ENCODE measurements at regions not wholly inside any gene's neighbourhood (a gene's known extent, or its start where the extent isn't known, plus 50 kb on each side); places are given as distances from the start of the nearest gene placed in this dataset.
"Not testable (repeated sequence)": the region's sequence is repeated elsewhere in the genome, so short reads cannot be mapped to it uniquely, and the experiment has no call there.

DNA sequence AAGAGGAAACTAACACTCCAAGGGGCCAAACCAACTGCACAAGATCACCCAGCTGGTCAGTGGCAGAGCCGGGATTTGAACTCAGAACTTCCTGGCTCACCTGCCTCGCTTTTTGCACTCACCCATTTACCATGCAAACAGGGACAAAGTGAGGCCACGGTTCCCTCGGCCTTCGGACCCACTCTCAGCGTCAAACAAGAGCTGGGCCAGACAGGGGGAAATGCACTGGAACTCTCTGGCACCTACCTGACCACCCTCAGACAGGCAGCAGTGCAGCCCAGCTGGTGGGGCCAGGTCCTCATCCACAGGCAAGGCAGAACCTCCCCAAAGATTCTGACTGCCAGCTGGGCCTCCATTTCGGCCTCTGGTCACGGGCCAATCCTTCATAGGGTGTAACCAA lies 93.7 kb upstream of the SRSF6 start:
- no peak for DNase-seq

DNA sequence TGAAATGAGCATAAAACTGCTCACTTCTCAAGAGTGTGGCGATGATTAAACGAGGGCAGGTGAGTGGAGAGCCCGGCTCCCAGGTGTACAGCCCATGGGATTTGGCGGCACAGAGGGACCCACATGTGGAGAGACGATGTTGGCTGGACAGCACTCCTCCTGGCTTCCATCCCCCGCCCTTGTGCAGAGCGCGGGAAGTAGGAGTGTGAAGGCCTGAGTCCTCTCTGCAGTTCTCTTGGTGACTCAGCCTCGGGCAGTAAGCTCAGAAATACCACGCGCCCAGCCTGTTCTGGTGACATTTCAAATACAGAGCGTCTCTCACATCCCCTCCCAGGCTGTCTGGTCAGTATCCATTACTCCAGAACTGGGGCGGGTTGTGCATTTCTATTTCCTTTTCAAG lies 94.2 kb upstream of the SRSF6 start:
- no peak for DNase-seq

DNA sequence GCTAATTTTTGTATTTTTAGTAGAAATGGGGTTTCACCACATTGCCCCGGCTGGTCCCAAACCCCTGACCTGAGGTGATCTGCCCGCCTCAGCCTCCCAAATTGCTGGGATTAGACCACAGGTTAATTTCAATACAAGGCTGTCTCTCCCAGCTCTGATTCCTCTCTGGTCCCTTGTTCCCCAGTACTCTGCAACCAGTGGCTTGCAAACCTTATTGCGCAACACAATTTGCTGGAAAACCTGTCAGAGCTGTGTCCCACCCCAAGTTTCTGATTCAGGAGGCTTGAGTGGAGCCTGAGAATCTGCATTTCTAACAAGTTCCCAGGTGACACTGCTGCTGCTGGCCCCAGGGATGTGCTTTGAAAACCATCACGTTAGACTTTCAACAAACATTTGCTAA lies 96.2 kb upstream of the SRSF6 start:
- DNase-seq = no peak

DNA sequence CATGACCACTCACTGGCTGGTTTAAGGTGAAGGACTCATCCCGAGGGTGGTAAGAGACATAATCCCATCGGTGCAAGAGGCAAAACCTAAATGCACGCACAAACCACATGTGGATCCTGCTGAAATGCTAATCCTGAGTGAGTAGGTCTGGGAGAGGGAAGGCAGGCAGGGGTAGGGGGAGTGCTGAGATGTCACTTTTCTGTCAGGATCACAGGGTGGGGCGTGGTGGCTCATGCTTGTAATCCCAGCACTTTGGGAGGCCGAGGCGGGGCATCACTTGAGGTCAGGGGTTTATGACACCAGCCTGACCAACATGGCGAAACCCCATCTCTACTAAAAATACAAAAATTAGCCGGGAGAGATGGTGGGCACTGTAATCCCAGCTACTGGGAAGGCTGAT lies 97.7 kb upstream of the SRSF6 start:
- DNase-seq = no peak

DNA sequence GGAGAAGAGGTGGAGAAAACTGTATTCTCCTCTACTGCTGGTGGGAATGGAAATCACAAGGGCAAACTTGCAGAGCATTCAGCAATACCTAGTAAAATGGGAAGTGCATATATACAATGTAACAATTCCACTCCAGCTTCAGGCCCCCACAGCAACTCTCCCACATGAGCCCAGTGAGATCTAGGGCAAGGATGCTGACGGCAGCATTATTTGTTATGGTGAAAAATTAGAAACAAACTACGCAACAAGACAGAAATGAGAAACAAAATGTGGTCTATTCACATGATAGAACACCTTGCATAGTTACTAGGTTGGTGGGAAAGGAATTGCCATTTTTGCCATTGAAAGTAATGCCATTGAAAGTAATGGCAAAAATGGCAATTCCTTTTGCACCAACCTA lies 98.9 kb upstream of the SRSF6 start:
- DNase-seq = no peak

DNA sequence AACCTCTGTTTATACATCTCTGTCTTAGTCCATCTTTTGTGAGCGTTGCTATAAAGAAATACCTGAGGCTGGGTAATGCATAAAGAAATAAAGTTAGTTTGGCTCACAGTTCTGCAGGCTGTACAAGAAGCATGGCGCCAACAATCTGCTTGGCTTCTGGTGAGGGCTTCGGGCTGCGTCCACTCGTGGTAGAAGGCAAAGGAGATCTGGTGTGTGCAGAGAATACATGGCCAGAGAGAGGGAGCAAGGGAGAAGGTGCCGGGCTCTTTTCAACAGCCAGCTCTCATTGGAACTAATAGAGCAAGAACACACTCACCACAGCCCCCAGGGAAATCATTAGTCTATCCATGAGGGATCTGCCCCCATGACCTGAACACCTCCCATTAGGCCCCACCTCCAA lies 100.3 kb upstream of the SRSF6 start:
- no peak for DNase-seq

DNA sequence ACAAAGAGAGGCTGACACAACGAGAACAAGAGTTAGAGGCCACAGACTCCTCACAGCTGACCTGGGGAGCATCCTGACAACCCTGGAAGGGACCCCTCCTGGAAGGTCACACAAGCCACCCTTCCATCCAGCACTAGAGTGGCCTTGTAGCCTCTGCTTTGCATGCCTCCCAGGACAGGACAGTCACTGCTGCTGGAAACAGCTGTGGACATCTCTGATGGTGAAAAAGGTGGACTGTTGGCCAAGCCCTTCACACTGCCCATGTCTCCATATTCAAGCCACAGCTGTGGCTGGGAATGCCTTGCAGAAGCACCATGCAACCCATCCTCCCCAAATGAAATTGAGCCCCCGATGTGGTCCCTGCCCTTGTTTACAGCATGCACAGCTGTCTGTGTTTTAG lies 102.1 kb upstream of the SRSF6 start:
- no peak for DNase-seq

DNA sequence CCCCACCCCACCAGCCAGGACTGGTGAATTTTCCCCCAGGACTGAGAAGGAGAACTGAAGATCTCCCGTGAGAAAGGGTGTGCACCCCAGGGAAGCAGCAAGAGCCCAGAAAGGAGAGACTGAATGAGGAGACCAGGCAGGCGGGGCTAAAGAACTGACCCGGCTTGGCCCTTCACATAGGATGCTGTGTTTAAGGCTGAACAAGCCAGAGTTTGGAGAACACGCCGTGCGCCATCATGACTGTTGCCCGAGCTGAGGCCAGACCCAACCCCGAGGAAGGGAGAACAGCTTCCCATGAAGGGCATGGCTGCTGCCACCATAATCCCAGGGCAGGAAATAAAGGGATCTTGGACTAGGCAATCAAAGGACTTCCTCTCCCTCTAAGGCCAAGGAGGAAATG lies 104.7 kb upstream of the SRSF6 start:
- DNase-seq = no peak

DNA sequence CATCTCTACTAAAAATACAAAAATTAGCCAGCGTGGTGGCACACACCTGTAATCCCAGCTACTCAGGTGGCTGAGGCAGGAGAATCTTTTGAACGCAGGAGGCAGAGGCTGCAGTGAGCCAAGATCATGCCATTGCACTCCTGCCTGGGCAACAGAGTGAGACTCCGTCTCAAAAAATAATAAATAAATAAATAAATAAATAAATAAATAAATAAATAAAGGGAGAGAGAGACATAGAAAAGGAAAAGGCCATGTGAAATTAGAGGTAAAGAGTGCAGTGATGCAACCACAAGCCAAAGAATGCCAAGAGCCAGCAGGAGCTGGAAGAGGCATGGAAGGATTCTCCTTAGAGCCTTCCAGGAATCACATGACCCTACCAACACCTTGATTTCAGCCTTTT lies 107.0 kb upstream of the SRSF6 start:
- DNase-seq = not testable (repeated sequence)

DNA sequence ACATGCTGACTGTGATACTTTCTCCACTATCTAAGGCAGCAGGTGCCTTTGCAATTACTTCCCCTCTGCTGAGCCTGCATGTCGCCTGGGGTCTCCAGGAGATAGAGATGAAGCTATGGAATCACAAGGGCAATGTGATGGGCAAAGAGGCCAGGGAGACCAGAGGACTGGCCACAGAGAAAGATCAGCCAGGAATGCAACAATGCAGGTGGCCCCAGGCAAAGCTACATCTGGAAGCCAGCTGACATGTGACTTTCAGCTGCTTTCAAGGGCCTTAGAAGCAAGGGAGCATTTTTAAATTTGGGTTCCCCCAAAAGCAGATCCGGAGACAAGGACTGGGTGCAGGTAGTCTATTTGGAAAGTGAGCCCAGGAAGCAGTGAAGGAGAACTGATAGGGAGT lies 107.9 kb upstream of the SRSF6 start:
- DNase-seq = peak; percentile 24

DNA sequence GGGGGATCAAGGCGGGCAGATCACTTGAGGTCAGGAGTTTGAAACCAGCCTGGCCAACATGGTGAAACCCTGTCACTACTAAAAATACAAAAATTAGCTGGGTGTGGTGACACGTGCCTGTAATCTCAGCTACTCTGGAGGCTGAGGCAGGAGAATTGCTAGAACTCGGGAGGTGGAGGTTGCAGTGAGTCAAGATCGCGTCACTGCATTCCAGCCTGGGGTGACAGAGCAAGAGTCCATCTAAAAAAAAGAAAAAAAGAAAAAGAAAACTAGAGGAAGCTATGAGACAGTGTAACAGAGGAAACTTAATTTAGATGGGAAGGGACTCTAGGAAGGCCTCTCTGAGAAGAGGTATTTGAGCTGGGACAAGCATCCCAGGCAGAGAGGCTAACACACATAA lies 109.9 kb upstream of the SRSF6 start:
- not testable (repeated sequence) for DNase-seq

DNA sequence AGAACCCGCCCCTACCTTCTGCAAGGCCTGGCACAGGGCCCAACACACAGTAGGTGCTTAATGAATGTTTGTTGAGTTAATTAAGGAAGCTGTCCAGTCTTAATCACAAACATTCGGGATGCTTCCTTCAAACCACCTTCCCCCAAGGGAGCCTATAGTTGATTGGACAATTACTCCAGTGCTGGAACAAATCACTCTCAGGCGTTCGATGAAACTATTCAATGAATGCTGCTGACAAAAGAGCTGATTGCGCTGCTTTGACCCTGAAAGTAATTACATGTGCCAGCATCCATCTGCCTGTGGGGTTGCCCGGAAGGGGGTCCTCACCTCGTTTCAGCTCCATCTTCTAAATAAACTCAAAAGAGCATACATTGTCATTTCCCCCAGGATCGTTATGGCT lies 112.0 kb upstream of the SRSF6 start:
- peak; percentile 74 for DNase-seq

DNA sequence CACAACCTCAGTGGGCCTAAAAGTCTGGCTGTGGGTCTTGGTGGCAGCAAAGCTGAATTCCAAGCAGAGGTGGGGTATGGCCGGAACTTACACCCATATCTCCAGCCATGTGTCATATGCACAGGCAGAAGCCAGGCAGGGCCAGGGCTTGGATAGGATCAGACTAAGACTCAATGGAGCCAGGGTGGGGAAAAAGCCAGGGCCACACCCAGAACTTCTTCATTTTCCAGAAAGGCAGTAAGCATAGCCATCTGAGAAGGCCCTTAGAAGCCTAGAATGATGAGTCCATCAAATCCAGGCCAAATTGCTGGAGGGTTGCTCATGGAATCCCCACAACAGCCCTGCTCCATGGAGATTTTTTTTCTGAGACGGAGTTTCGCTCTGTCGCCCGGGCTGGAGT lies 116.2 kb upstream of the SRSF6 start:
- DNase-seq = no peak

DNA sequence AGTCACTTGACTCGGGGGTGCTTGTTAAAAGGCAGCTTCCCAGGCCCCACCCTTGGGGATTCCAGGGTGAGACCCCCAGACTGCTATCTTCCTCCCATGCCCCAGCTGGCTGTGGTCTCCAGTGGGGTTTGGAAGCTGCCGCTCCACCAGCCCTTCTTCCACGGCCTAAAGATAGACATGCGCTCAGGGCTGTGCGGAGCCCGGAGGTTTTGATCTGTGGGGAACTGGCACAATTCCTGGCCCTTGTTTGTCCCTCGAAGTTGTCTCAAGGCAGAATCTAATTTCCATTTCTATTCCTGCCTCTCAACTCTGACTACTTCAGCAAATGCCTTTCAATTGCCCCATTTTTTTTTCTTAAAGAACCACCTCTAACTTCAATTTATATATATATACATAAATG lies 120.7 kb upstream of the SRSF6 start:
- DNase-seq = no peak

DNA sequence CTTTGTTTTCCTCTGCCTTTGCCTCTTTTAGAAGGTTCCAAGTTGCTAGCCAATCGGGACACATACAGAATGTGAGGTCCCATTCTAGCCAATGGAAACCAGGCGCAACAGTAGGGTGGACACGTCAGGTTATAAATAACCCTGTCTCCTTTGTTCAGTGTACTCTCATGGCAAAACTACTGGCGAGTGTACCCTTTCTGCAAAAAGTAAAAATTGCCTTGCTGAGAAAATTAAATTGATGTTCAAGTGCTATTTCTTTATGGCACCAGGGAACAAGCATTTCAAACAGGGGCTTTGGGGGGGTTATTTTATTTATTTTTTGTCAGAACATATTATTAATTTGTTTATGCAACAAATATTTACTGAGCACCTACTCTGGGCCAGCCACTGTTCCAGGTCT lies 123.6 kb upstream of the SRSF6 start:
- DNase-seq = no peak

DNA sequence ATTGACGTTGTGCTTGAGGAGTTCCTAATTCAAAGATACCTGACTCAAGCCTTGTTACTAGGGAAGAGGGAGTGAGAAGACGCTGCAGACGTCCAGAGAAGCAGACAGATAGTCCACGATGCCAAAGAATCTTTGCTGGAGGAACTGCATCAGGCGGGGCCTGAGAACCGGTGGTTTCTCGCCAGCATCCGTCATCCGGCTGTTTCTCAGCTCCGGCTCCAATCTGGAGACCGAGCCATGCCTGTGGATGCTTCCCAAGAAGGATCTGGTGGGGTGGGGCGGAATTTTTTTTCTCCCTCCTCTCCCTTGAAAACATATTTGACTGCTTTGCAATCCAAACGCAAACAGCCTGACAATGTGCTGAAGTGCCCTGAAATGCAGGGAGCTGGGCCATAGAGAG lies 125.8 kb upstream of the SRSF6 start:
- DNase-seq = no peak

DNA sequence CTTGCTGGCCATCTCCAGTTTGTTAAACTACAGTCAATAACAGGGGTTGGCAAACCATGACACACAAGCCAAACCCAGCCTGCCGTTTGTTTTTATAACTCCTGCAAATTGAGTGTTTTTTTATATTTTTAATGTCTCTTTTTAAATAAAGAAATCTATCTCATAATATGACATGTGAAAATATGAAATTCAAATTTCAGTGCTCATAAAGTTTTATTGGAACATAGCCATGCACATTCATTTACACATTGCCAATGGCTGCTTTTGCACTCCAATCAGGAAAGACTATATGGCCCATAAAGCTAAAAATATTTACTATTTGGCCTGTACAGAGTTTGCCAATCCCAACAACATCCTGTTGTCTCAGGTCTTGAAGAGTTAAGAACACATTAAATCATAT lies 129.0 kb upstream of the SRSF6 start:
- no peak for DNase-seq

DNA sequence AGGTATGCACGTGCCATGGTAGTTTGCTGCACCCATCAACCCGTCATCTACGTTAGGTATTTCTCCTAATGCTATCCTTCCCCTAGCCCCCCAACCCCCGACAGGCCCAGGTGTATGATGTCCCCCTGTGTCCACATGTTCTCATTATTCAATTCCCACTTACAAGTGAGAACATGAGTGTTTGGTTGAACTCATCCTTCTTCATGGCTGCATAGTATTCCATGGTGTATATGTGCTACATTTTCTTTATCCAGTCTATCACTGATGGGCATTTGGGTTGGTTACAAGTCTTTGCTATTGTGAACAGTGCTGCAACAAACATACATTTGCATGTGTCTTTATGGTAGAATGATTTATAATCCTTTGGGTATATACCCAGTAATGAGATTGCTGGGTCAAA lies 130.5 kb upstream of the SRSF6 start:
- DNase-seq = not testable (repeated sequence)

DNA sequence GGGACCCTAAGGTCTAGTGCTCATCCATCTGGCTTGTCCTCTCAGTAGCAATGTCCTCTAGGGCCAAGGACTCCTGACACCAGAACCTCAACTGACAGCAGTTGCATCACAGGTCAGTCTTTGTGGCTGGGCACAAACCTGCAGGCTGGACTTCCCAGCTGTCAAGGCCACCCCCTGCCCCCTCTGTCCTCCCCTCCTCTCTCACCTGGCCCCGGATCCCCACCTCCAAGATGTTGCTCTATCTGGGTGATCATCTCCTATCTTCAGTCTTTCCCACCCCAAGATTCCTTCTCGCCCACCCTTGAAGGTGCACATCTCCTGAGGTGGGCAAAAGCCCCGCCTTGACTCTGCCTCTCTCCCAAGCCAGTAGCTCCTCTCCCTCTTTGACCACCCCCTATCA lies 131.8 kb upstream of the SRSF6 start:
- no peak for DNase-seq

DNA sequence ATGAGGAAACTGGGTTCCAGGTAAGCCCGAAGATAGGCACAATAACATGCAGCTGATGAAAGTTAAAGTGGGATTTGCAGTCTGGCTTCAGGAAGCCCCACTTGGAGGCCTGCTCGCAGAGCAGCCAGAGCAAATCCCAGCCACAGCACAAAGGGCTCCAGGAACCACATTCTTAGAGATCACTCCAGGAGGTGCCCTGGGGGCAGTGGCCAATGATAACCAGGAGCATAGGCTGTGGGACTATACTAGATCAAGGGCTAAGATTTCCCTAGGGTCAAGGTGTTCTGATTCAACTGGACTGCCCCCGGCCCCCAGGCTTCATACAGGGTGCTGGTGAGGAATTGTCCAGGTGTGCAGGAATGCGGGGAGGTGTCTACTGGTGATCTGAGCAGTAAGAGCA lies 133.9 kb upstream of the PTPRT start:
- no peak for DNase-seq

DNA sequence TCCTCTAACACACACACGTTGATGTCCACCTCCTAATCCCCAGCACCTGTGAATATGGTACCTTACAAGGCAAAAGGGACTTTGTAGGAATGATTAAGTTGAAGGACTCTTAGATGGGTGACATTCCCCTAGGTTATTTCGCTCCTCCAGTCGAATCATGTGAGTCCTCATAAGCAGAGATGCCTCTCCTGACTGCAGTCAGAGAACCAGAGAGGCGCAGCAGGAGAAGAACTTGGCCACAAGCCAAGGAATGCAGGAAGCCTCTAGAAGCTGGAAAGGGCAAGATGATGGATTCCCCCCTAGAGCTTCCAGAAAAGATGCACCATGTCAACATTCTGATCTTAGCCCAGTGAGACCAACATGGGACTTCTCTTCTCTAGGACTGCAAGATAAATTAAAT lies 133.1 kb upstream of the PTPRT start:
- DNase-seq = no peak

DNA sequence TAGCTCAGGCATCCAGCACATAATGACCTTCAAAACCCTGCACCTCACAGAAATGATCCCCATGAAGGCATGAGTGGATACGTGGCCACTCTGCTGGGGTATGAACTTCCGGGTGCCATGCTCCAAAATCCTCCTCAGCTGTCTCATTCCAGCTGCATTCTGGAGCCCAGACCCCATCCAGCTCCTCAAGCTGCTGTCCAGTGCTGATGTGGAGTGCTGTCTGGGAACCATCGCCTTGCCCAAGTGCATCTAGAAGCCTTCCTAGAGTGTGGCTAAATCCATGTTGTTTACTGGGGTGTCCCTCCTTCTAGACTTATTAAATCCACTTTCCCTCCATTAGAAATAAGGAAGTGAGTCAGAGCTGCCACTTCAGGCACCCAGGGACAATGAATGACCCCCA lies 130.8 kb upstream of the PTPRT start:
- peak; percentile 3 for DNase-seq

DNA sequence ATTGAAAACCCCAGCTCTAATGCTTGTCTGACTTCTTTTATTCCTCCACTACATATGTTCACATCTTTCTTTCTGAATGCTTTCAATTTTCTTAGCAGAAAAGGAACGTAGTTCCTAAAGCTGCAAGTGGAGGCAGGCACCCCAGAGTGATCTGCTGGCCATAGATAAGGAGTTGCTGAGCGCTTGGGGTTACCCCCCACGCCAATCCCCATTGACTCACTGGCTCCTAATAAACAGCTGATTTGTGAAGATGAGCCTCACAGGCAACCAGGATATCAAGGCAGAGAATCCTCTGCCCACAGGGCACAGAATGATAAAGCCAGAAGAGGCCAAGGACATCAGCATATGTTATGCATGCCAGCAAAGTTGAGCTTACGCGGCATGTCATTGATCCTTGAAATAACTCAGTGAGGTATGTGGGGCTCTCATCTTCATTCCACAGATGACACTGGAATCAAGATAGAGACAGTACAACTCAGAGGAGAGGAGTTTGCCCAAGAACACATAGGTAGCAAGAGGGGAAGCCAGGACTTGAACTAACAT lies 129.1 kb upstream of the PTPRT start:
- DNase-seq = no peak

DNA sequence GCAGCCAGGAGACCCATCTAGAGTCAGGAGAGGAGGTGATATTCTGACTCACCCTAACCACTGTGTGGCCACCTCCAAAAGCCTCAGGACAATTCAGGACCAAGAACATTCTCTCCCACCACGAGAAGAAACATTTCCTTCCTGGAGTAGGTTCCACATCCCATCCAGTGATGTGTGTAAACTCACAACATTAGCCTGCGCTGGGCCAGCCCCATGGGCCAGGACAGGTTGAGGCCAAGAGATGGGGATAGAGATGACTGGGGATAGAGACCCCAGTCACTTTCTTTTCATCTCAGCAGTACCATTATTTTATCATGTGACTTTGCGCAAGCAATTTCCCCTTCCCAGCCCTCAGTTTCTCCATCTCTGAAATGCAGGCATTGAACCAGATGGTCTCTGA lies 126.6 kb upstream of the PTPRT start:
- DNase-seq = no peak

DNA sequence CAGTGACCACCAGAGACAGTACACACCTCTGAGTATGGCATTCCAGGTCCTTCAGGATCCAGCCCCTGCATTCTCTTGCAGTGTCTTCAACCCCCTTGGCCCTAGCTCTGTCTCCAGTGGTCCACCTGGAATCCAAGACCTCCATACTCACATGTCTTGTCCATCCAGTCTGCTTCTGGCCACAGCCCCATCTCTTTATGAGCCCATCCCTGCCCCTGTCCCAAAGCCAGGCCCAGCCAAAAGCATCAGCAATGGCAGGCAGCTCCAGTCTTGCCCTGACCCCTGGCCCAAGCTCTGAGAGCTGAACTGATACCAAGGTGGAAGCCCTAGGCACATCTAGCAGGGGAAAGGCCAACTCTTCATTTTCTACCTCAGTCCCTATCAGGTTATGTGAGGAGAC lies 119.6 kb upstream of the PTPRT start:
- no peak for DNase-seq

DNA sequence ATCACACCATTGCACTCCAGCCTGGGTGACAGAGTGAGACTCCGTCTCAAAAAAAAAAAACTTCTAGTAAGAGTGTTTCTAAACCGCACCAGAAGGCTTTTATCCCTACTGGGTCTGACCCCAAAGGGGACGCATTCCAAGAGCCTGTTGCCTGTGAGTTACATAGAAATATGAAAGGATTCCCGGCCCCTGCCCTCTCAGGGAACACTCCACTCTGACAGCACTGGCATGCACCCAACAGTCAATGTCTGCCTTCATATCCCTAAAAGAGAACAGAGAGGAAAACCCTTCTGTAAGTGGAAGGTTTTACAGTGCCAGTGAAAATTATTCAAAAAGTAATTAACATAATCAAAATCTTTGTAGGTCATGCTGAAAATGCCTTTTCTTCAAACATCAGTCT lies 117.1 kb upstream of the PTPRT start:
- no peak for DNase-seq

Data from eye (tissue), 1 donor.